ENCODE measurements at regions not wholly inside any gene's neighbourhood (a gene's known extent, or its start where the extent isn't known, plus 50 kb on each side); places are given as distances from the start of the nearest gene placed in this dataset.
A peak's percentile ranks its signal among the peaks of the same experiment; 100 is the strongest.

DNA sequence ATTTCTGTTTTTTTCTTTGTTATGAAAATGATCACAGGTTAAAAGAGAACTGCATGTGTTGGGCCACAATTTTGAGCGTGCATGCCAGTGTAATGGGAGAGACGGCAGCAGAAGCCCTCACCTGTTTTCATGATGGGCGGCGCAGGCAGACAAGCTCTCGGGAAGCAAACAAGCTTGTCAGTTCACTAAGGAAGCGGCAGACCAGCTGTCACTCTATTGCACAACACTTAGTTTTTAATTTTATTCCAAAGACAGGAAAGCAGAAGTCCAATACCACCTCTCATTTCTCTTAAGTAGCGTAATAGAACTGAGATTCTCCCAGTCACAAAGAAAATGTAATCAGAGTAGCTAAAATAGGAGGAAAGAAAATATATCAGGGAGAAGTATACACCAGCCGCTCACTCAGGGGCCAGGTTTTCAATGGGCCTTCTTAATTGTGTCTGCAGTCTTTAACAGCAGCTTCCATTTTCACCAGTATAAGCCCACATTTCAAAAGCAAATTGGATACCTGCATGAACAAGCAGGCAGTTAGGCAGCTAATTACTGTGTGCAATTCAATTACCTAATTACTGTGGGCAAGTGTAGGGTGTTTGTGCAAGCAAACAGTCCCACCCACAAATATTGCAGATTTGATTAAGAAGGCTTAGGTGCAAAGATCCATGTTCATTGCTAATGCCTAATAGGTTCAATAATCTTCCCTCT, 711.4 kb downstream of the DIAPH3 start (continued):
- no peak for TF ChIP-seq TCF7 (IDR thresholded peaks at IDR 0.05; ENCODE audit: borderline replicate concordance)
- no peak for TF ChIP-seq PKNOX1 (IDR thresholded peaks at IDR 0.05)

GRCh38 chr13:59458908-59459579, 704.7 kb downstream of the DIAPH3 start:
- SMC1A ChIA-PET (ENCODE audit: uncharacterized antibody, unreplicated experiment) = interaction anchor here (1.2 kb wide), 1 partner anchor 19 kb away, joined by 3 read pairs; no protein-coding TSS in a partner anchor
- Histone ChIP-seq H3K27ac (ENCODE audit: control insufficient read depth, insufficient read depth) (no peak overlapping the region), H3K27me3 (replicated peaks in 1 of 2; ENCODE audit: control insufficient read depth in 2 of 2, insufficient read depth in 2 of 2, low read length in 1 of 2) (no peaks in the 10 kb centered on the region), H3K9me3 (replicated peaks; ENCODE audit: control insufficient read depth, insufficient read depth, low read length) (no peaks in the 10 kb centered on the region), H3K4me2 (ENCODE audit: control insufficient read depth, insufficient read depth) (no peak overlapping the region), H3K9ac (ENCODE audit: control insufficient read depth, insufficient read depth, low read length) (no peak overlapping the region), H2AFZ (ENCODE audit: control insufficient read depth, low read depth, low read length) (no peak overlapping the region), H3K4me3 (no peak overlapping the region), H4K20me1 (ENCODE audit: control insufficient read depth, insufficient read depth) (no peaks in the 10 kb centered on the region), H3K4me1 (ENCODE audit: control insufficient read depth, insufficient read depth, low read length) (no peaks in the 10 kb centered on the region), H3K36me3 (ENCODE audit: control insufficient read depth in 2 of 2, insufficient read depth in 2 of 2, low read length in 1 of 2) (no peaks in the 10 kb centered on the region), H3K79me2 (ENCODE audit: control insufficient read depth, insufficient read depth, low read length) (no peaks in the 10 kb centered on the region)
- TF ChIP-seq, protein P1, sequence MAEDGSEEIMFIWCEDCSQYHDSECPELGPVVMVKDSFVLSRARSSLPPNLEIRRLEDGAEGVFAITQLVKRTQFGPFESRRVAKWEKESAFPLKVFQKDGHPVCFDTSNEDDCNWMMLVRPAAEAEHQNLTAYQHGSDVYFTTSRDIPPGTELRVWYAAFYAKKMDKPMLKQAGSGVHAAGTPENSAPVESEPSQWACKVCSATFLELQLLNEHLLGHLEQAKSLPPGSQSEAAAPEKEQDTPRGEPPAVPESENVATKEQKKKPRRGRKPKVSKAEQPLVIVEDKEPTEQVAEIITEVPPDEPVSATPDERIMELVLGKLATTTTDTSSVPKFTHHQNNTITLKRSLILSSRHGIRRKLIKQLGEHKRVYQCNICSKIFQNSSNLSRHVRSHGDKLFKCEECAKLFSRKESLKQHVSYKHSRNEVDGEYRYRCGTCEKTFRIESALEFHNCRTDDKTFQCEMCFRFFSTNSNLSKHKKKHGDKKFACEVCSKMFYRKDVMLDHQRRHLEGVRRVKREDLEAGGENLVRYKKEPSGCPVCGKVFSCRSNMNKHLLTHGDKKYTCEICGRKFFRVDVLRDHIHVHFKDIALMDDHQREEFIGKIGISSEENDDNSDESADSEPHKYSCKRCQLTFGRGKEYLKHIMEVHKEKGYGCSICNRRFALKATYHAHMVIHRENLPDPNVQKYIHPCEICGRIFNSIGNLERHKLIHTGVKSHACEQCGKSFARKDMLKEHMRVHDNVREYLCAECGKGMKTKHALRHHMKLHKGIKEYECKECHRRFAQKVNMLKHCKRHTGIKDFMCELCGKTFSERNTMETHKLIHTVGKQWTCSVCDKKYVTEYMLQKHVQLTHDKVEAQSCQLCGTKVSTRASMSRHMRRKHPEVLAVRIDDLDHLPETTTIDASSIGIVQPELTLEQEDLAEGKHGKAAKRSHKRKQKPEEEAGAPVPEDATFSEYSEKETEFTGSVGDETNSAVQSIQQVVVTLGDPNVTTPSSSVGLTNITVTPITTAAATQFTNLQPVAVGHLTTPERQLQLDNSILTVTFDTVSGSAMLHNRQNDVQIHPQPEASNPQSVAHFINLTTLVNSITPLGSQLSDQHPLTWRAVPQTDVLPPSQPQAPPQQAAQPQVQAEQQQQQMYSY (CRISPR knock-in tag; IDR thresholded peaks at IDR 0.05) = no peak
- TF ChIP-seq SPI1 (IDR thresholded peaks at IDR 0.05; ENCODE audit: borderline replicate concordance, insufficient read depth, low read depth, low read length) (peak; percentile 61; the same call in 1 of the 2 replicates), RUNX3 (IDR thresholded peaks at IDR 0.05; ENCODE audit: low read length) (0 out of 2 replicates have a peak, but pooled peaks have one; percentile 4)
- BruUV-seq (replicated peaks) = no TSS peak
- RAD21 ChIA-PET (ENCODE audit: unreplicated experiment) = no interaction called here
- in situ Hi-C loops (cut with MboI) (no loop called here), intact Hi-C loops (cut with micrococcal nuclease; ENCODE audit: unreplicated experiment) (no loop called here)
- DNase-seq (ENCODE audit: low read depth, low spot score) (no peak), ATAC-seq (no peak), FAIRE-seq (no peak)
- POLR2A ChIA-PET = no interaction called here
- WGBS (ENCODE audit: insufficient coverage, insufficient replicate concordance, low lambda C conversion rate, missing lambda C conversion rate) = 21% methylated on average over 9 of the region's 9 CpGs
- CTCF ChIA-PET = no interaction called here
